Neural cell (in vitro differentiated cells): ENCODE measurements at regions not wholly inside any gene's neighbourhood (a gene's known extent, or its start where the extent isn't known, plus 50 kb on each side); places are given as distances from the start of the nearest gene placed in this dataset.

Source experiments
- H2AFZ ChIP-seq: fragments of 200-600, 300-800 bp; sonication (generic), shearing (Covaris generic); 2 replicates; pipeline ENCODE4 v1.6.0; 2014; ENCODE audit warnings: low read depth, mild to moderate bottlenecking, antibody characterized with exemption, low read length, moderate library complexity
- H3F3A ChIP-seq: fragments of 200-600 bp; shearing (Covaris generic); 2 replicates; pipeline ENCODE4 v1.6.1; 2016; ENCODE audit warnings: mild to moderate bottlenecking, moderate library complexity, mixed read lengths, antibody characterized with exemption, low read length; ENCODE audit not compliant: insufficient read depth, poor library complexity, severe bottlenecking
- H3K27ac ChIP-seq: fragments of 200-600, 300-800 bp; sonication (generic), shearing (Covaris generic); 2 replicates; pipeline ENCODE4 v1.5.1; 2014; ENCODE audit warnings: mild to moderate bottlenecking, low read length, moderate library complexity
- H3K27me3 ChIP-seq: fragments of 300-800, 200-600 bp; sonication (generic), shearing (Covaris generic); 2 replicates; pipeline ENCODE4 v1.6.0; 2014; ENCODE audit warnings: mild to moderate bottlenecking, low read depth, low read length, moderate library complexity; ENCODE audit not compliant: insufficient read depth
- H3K36me3 ChIP-seq: fragments of 300-800, 200-600 bp; sonication (generic), shearing (Covaris generic); 2 replicates; pipeline ENCODE4 v1.5.1; 2014; ENCODE audit warnings: mild to moderate bottlenecking, antibody characterized with exemption, low read length, moderate library complexity; ENCODE audit not compliant: insufficient read depth
- H3K4me2 ChIP-seq: fragments of 300-800, 200-600 bp; sonication (generic), shearing (Covaris generic); 2 replicates; pipeline ENCODE4 v1.6.0; 2014; ENCODE audit warnings: mild to moderate bottlenecking, low read length
- H3K4me3 ChIP-seq: fragments of 300-800, 200-600 bp; sonication (generic), shearing (Covaris generic); 2 replicates; pipeline ENCODE4 v1.5.1; 2014; ENCODE audit warnings: mild to moderate bottlenecking, low read length, moderate library complexity
- H3K79me2 ChIP-seq: fragments of 200-600 bp; shearing (Covaris generic); replicated peaks from 2 replicates; pipeline ENCODE4 v1.6.0; 2014; ENCODE audit warnings: mild to moderate bottlenecking, low read length, moderate library complexity; ENCODE audit not compliant: insufficient read depth
- H3K9ac ChIP-seq: fragments of 300-800, 200-600 bp; sonication (generic), shearing (Covaris generic); 2 replicates; pipeline ENCODE4 v1.6.1; 2016; ENCODE audit warnings: mild to moderate bottlenecking, low read length, mixed read lengths
- H3K9me2 ChIP-seq: fragments of 200-600 bp; shearing (Covaris generic); 2 replicates; pipeline ENCODE4 v1.6.1; 2016; ENCODE audit warnings: mild to moderate bottlenecking, low read length, mixed read lengths; ENCODE audit not compliant: insufficient read depth
- H3K9me3 ChIP-seq: fragments of 200-600, 300-800 bp; sonication (generic), shearing (Covaris generic); 2 replicates; pipeline ENCODE4 v1.6.1; 2016; ENCODE audit warnings: mild to moderate bottlenecking, mixed run types, low read length, moderate library complexity, mixed read lengths
- H4K20me1 ChIP-seq: fragments of 200-600 bp; shearing (Covaris generic); 2 replicates; pipeline ENCODE4 v1.6.1; 2016; ENCODE audit warnings: mild to moderate bottlenecking, mixed run types; ENCODE audit not compliant: insufficient read depth
- EZH2 ChIP-seq: fragments of 200-600, 300-800 bp; shearing (Covaris generic), sonication (generic); IDR thresholded peaks from 2 replicates; pipeline ENCODE4 v1.6.1; 2014; ENCODE audit warnings: antibody characterized with exemption, low read length, borderline replicate concordance, mild to moderate bottlenecking; ENCODE audit not compliant: insufficient read depth, poor library complexity, severe bottlenecking
- MXI1 ChIP-seq: fragments of 450-650 bp; conservative IDR thresholded peaks from 2 replicates; pipeline ENCODE4 v1.6.1; 2014; ENCODE audit warnings: antibody characterized with exemption, mild to moderate bottlenecking; ENCODE audit not compliant: poor library complexity, severe bottlenecking
- POLR2AphosphoS5 ChIP-seq: IDR thresholded peaks from 2 replicates; pipeline ENCODE4 v1.6.1; 2012
- RAD21 ChIP-seq: fragments of 450-650 bp; conservative IDR thresholded peaks from 2 replicates; pipeline ENCODE4 v1.6.1; 2014; ENCODE audit warnings: antibody characterized with exemption, mild to moderate bottlenecking, moderate library complexity
- SMC3 ChIP-seq: fragments of 450-650 bp; conservative IDR thresholded peaks from 2 replicates; pipeline ENCODE4 v1.6.1; 2014; ENCODE audit warnings: antibody characterized with exemption, mild to moderate bottlenecking, moderate library complexity; ENCODE audit not compliant: poor library complexity
- TAF1 ChIP-seq: IDR thresholded peaks from 2 replicates; pipeline ENCODE4 v1.6.1; 2012; ENCODE audit warnings: low read depth
- small RNA-seq, 3 experiments: library from RNA; depleted of rRNA; stranded (forward); fragments of <200 nt; gene quantifications; one replicate each; pipeline ENCODE3, GENCODE V24; 2012
- TF ChIP-seq, protein P1 (sequence below): fragments of 450-650 bp; IDR thresholded peaks from 2 replicates; pipeline ENCODE4 v1.5.1; 2014; ENCODE audit warnings: antibody characterized with exemption, mild to moderate bottlenecking, moderate library complexity; ENCODE audit not compliant: poor library complexity, severe bottlenecking
- TF ChIP-seq, protein P2 (sequence below): IDR thresholded peaks from 2 replicates; pipeline ENCODE4 v1.6.1; 2012; ENCODE audit warnings: borderline replicate concordance

DNA sequence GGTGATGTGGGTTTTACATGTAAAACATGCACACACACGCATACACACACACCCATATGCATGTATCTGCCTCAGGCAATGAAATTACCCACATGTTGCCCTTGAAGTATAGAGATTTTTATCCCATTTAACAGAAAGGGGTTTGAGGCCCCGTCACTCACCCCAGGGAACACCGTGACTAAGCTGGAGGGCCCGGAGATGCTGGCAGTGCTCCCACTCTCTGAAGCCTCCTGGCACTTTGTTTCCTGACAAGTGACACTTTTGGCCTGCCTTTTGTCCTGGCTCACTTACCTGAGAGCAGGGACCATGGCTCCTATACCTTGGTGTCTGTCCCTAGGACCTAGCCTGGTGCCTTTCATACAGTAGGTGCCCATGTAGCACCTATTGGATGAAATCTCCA lies 50.0 kb upstream of the TNRC6C start:
- Histone ChIP-seq H3K9me2 (no peaks in the 10 kb centered on the region), H3F3A (no peaks in the 10 kb centered on the region), H3K4me2 (no peak overlapping the region), H3K9me3 (no peaks in the 10 kb centered on the region), H4K20me1 (no peaks in the 10 kb centered on the region), H3K4me3 (no peak overlapping the region), H3K9ac (no peak overlapping the region), H3K27me3 (no peaks in the 10 kb centered on the region), H3K27ac (no peak overlapping the region), H3K79me2 (no peaks in the 10 kb centered on the region), H3K36me3 (no peaks in the 10 kb centered on the region), H2AFZ (no peak overlapping the region)
- TF ChIP-seq, protein P1, sequence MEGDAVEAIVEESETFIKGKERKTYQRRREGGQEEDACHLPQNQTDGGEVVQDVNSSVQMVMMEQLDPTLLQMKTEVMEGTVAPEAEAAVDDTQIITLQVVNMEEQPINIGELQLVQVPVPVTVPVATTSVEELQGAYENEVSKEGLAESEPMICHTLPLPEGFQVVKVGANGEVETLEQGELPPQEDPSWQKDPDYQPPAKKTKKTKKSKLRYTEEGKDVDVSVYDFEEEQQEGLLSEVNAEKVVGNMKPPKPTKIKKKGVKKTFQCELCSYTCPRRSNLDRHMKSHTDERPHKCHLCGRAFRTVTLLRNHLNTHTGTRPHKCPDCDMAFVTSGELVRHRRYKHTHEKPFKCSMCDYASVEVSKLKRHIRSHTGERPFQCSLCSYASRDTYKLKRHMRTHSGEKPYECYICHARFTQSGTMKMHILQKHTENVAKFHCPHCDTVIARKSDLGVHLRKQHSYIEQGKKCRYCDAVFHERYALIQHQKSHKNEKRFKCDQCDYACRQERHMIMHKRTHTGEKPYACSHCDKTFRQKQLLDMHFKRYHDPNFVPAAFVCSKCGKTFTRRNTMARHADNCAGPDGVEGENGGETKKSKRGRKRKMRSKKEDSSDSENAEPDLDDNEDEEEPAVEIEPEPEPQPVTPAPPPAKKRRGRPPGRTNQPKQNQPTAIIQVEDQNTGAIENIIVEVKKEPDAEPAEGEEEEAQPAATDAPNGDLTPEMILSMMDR = no peak
- no peak for TF ChIP-seq POLR2AphosphoS5
- TF ChIP-seq TAF1 = no peak
- no peak for TF ChIP-seq EZH2
- no peak for TF ChIP-seq RAD21
- no peak for TF ChIP-seq MXI1
- TF ChIP-seq, protein P2, sequence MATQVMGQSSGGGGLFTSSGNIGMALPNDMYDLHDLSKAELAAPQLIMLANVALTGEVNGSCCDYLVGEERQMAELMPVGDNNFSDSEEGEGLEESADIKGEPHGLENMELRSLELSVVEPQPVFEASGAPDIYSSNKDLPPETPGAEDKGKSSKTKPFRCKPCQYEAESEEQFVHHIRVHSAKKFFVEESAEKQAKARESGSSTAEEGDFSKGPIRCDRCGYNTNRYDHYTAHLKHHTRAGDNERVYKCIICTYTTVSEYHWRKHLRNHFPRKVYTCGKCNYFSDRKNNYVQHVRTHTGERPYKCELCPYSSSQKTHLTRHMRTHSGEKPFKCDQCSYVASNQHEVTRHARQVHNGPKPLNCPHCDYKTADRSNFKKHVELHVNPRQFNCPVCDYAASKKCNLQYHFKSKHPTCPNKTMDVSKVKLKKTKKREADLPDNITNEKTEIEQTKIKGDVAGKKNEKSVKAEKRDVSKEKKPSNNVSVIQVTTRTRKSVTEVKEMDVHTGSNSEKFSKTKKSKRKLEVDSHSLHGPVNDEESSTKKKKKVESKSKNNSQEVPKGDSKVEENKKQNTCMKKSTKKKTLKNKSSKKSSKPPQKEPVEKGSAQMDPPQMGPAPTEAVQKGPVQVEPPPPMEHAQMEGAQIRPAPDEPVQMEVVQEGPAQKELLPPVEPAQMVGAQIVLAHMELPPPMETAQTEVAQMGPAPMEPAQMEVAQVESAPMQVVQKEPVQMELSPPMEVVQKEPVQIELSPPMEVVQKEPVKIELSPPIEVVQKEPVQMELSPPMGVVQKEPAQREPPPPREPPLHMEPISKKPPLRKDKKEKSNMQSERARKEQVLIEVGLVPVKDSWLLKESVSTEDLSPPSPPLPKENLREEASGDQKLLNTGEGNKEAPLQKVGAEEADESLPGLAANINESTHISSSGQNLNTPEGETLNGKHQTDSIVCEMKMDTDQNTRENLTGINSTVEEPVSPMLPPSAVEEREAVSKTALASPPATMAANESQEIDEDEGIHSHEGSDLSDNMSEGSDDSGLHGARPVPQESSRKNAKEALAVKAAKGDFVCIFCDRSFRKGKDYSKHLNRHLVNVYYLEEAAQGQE = no peak
- TF ChIP-seq SMC3 = no peak

Small RNAs in the stretch of these regions (small RNA-seq; reads per million reads assigned to genes)
- gene MIR4316 (0 reads per million in 3 experiments), gene RF00019 (0 to 1.2 (median 0) reads per million in 3 experiments)
